IMR-90 (cell line): ENCODE measurements at regions not wholly inside any gene's neighbourhood (a gene's known extent, or its start where the extent isn't known, plus 50 kb on each side); places are given as distances from the start of the nearest gene placed in this dataset.

Experiments
- ATAC-seq: fragments of 200-7000 bp; cut with Tn5 transposase; 2 replicates; pipeline ENCODE4 v1.9.1; 2020; ENCODE audit warnings: low read depth, mild to moderate bottlenecking, moderate library complexity
- BruUV-seq: library from RNA; stranded (reverse); fragments of 400-500 nt; replicated peaks from 2 replicates; lab custom pipeline; 2021; lab: Mats Ljungman, UMichigan
- CTCF ChIA-PET: fragments of 300-600 bp; formaldehyde crosslinking; extraction: SDS; loops from one replicate; lab custom pipeline; 2021; ENCODE audit warnings: antibody characterized with exemption; lab: Yijun Ruan, JAX
- POLR2A ChIA-PET: fragments of 300-600 bp; sonication (Branson Sonifier 250); formaldehyde crosslinking; loops from one replicate; lab custom pipeline; 2022; ENCODE audit warnings: antibody characterized with exemption; ENCODE audit not compliant: unreplicated experiment; lab: Charles Lee
- DNase-seq: peaks from one replicate; pipeline ENCODE4 v3.0.0; 2013
- H2AFZ ChIP-seq: replicated peaks from 2 replicates; pipeline ENCODE3; 2013; ENCODE audit warnings: low read length, mild to moderate bottlenecking; ENCODE audit not compliant: poor library complexity
- H2AK5ac ChIP-seq: 2 replicates; pipeline ENCODE4 v1.6.1; 2013; ENCODE audit warnings: low read depth, low read length, inconsistent platforms
- H2AK9ac ChIP-seq: replicated peaks from 2 replicates; pipeline ENCODE3; 2013; ENCODE audit warnings: mild to moderate bottlenecking, low read depth, low read length, moderate library complexity; ENCODE audit not compliant: poor library complexity
- H2BK120ac ChIP-seq: 2 replicates; pipeline ENCODE4 v1.6.1; 2013; ENCODE audit warnings: low read depth, low read length, inconsistent platforms
- H2BK15ac ChIP-seq: 3 replicates; pipeline ENCODE4 v1.6.1; 2013; ENCODE audit warnings: low read depth, low read length, inconsistent platforms
- H2BK20ac ChIP-seq: 2 replicates; pipeline ENCODE4 v1.6.1; 2013; ENCODE audit warnings: low read depth, mild to moderate bottlenecking, inconsistent platforms, low read length, moderate library complexity
- H2BK5ac ChIP-seq: 2 replicates; pipeline ENCODE4 v1.6.1; 2013; ENCODE audit warnings: mild to moderate bottlenecking, low read depth, low read length, inconsistent platforms; ENCODE audit not compliant: poor library complexity, severe bottlenecking
- H3K14ac ChIP-seq: replicated peaks from 2 replicates; pipeline ENCODE4 v1.6.1; 2013; ENCODE audit warnings: low read depth, low read length, inconsistent platforms
- H3K18ac ChIP-seq: 2 replicates; pipeline ENCODE4 v1.6.1; 2013; ENCODE audit warnings: low read depth, low read length, control low read depth
- H3K23ac ChIP-seq: 2 replicates; pipeline ENCODE4 v1.6.1; 2013; ENCODE audit warnings: low read depth, low read length, inconsistent platforms
- H3K27ac ChIP-seq: 2 replicates; pipeline ENCODE4 v1.5.1; 2013; ENCODE audit warnings: mild to moderate bottlenecking, control low read depth, low read length; ENCODE audit not compliant: insufficient read depth
- H3K27me3 ChIP-seq: 2 replicates; pipeline ENCODE4 v1.6.1; 2013; ENCODE audit warnings: low read length; ENCODE audit not compliant: control insufficient read depth, insufficient read depth
- H3K36me3 ChIP-seq: 2 replicates; pipeline ENCODE4 v1.6.1; 2013; ENCODE audit warnings: low read length, mixed read lengths; ENCODE audit not compliant: control insufficient read depth, insufficient read depth
- H3K4ac ChIP-seq: 2 replicates; pipeline ENCODE4 v1.6.1; 2013; ENCODE audit warnings: low read depth, low read length, inconsistent platforms
- H3K4me1 ChIP-seq: 2 replicates; pipeline ENCODE4 v1.6.1; 2013; ENCODE audit warnings: low read length, mixed read lengths; ENCODE audit not compliant: control insufficient read depth, insufficient read depth
- H3K4me2 ChIP-seq: 2 replicates; pipeline ENCODE4 v1.6.1; 2013; ENCODE audit warnings: low read depth, mild to moderate bottlenecking, control low read depth, low read length, moderate library complexity
- H3K4me3 ChIP-seq: 2 replicates; pipeline ENCODE4 v1.5.1; 2013; ENCODE audit warnings: low read depth, mild to moderate bottlenecking, control low read depth, low read length, moderate library complexity; ENCODE audit not compliant: insufficient read depth
- H3K56ac ChIP-seq: 2 replicates; pipeline ENCODE4 v1.6.1; 2013; ENCODE audit warnings: low read length, inconsistent platforms; ENCODE audit not compliant: insufficient read depth; ENCODE audit errors: extremely low read depth
- H3K79me1 ChIP-seq, 2 experiments: 2 replicates each; pipeline ENCODE4 v1.6.1; 2013; ENCODE audit warnings: low read length in 2 of 2, inconsistent platforms in 1 of 2, low read depth in 1 of 2
- H3K9ac ChIP-seq: 2 replicates; pipeline ENCODE4 v1.6.1; 2013; ENCODE audit warnings: low read depth, low read length, control low read depth
- H3K9me1 ChIP-seq: 2 replicates; pipeline ENCODE4 v1.6.1; 2013; ENCODE audit warnings: low read length, inconsistent platforms; ENCODE audit not compliant: insufficient read depth
- H3K9me3 ChIP-seq: 2 replicates; pipeline ENCODE4 v1.6.1; 2013; ENCODE audit warnings: low read length; ENCODE audit not compliant: control insufficient read depth, insufficient read depth
- H4K20me1 ChIP-seq: 2 replicates; pipeline ENCODE4 v1.6.1; 2013; ENCODE audit warnings: low read length, inconsistent platforms; ENCODE audit not compliant: insufficient read depth
- H4K5ac ChIP-seq: 2 replicates; pipeline ENCODE4 v1.6.1; 2013; ENCODE audit warnings: mild to moderate bottlenecking, low read depth, low read length, control low read depth
- H4K8ac ChIP-seq, 2 experiments: 2 replicates each; pipeline ENCODE4 v1.6.1; 2013; ENCODE audit warnings: low read depth in 2 of 2, low read length in 2 of 2, control low read depth in 1 of 2, inconsistent platforms in 1 of 2
- H4K91ac ChIP-seq: 2 replicates; pipeline ENCODE4 v1.6.1; 2013; ENCODE audit warnings: low read depth, low read length, inconsistent platforms; ENCODE audit not compliant: insufficient read depth
- BHLHE40 ChIP-seq: fragments of 150-350 bp; IDR thresholded peaks from 2 replicates; pipeline ENCODE4 v1.6.1; 2016; ENCODE audit warnings: mild to moderate bottlenecking, low read depth, low read length
- CEBPB ChIP-seq: IDR thresholded peaks from 2 replicates; pipeline ENCODE4 v1.6.1; 2012; ENCODE audit warnings: low read depth, low read length, improper control_type of control experiment
- CHD1 ChIP-seq: IDR thresholded peaks from 2 replicates; pipeline ENCODE4 v1.6.1; 2012; ENCODE audit warnings: low read depth, low read length, improper control_type of control experiment
- CTCF ChIP-seq: conservative IDR thresholded peaks from 2 replicates; pipeline ENCODE4 v1.5.1; 2012; ENCODE audit warnings: mild to moderate bottlenecking, low read depth, low read length, improper control_type of control experiment
- ELK1 ChIP-seq: fragments of 150-350 bp; IDR thresholded peaks from 2 replicates; pipeline ENCODE4 v1.6.1; 2016; ENCODE audit warnings: low read depth, mild to moderate bottlenecking, low read length, moderate library complexity, borderline replicate concordance
- FOS ChIP-seq: fragments of 150-350 bp; IDR thresholded peaks from 2 replicates; pipeline ENCODE4 v1.6.1; 2016; ENCODE audit warnings: low read depth, low read length
- MAFK ChIP-seq: IDR thresholded peaks from 2 replicates; pipeline ENCODE4 v1.6.1; 2012; ENCODE audit warnings: low read depth, low read length, improper control_type of control experiment
- MAZ ChIP-seq: IDR thresholded peaks from 2 replicates; pipeline ENCODE4 v1.6.1; 2012; ENCODE audit warnings: low read depth, mild to moderate bottlenecking, low read length, improper control_type of control experiment, moderate library complexity, borderline replicate concordance
- MXI1 ChIP-seq: IDR thresholded peaks from 2 replicates; pipeline ENCODE4 v1.6.1; 2012; ENCODE audit warnings: low read depth, mild to moderate bottlenecking, low read length, moderate library complexity, borderline replicate concordance
- NFE2L2 ChIP-seq: fragments of 150-350 bp; IDR thresholded peaks from 2 replicates; pipeline ENCODE4 v1.6.1; 2016; ENCODE audit warnings: low read depth, mild to moderate bottlenecking, low read length
- POLR2A ChIP-seq: IDR thresholded peaks from 2 replicates; pipeline ENCODE4 v1.6.1; 2012; ENCODE audit warnings: mild to moderate bottlenecking, low read depth, low read length
- RAD21 ChIP-seq: IDR thresholded peaks from 2 replicates; pipeline ENCODE4 v1.6.1; 2012; ENCODE audit warnings: low read length, improper control_type of control experiment
- RCOR1 ChIP-seq: IDR thresholded peaks from 2 replicates; pipeline ENCODE4 v1.6.1; 2012; ENCODE audit warnings: mild to moderate bottlenecking, low read length, improper control_type of control experiment; ENCODE audit not compliant: insufficient replicate concordance
- RFX5 ChIP-seq: IDR thresholded peaks from 2 replicates; pipeline ENCODE4 v1.8.0; 2012; ENCODE audit warnings: low read depth, mild to moderate bottlenecking, low read length, moderate library complexity
- SMC3 ChIP-seq: fragments of 150-350 bp; IDR thresholded peaks from 2 replicates; pipeline ENCODE4 v1.6.1; 2016; ENCODE audit warnings: low read depth, mild to moderate bottlenecking, antibody characterized with exemption, low read length, moderate library complexity
- USF2 ChIP-seq: fragments of 150-350 bp; IDR thresholded peaks from 2 replicates; pipeline ENCODE4 v1.6.1; 2017; ENCODE audit warnings: mild to moderate bottlenecking, antibody characterized with exemption, low read length, low read depth
- WGBS, 2 experiments: methylation state at CpG; one replicate each; pipeline versions ENCODE4 v1.1.5 to v1.1.7; 2013; ENCODE audit warnings: missing lambda C conversion rate in 2 of 2; ENCODE audit not compliant: insufficient read length in 1 of 2; ENCODE audit errors: extremely low coverage in 2 of 2; 5-methylcytosine and 5-hydroxymethylcytosine counted together
- dilution Hi-C: fragments of 300-500 bp; cut with HindIII; formaldehyde crosslinking; loops from one replicate; pipeline ENCODE4 v1.14.3; 2018; ENCODE audit warnings: low sequenced_read_pairs; ENCODE audit not compliant: unreplicated experiment
- in situ Hi-C: fragments of 300-500 bp; cut with MboI; formaldehyde crosslinking; loops from 3 replicates; pipeline ENCODE4 v1.14.3; 2019; ENCODE audit warnings: low sequenced_read_pairs, inconsistent platforms, mixed read lengths
- intact Hi-C: fragments of 100-400 bp; cut with micrococcal nuclease; formaldehyde crosslinking; loops from 2 replicates; pipeline ENCODE4 v1.10.0; 2022

- Histone ChIP-seq H3K4ac (no peak overlapping the region), H3K27me3 (peaks cover 45% of the 10 kb centered on the region), H3K18ac (no peak overlapping the region), H2BK120ac (no peak overlapping the region), H2BK5ac (no peak overlapping the region), H3K27ac (no peak overlapping the region), H3K36me3 (no peaks in the 10 kb centered on the region), H3K4me2 (no peak overlapping the region), H4K5ac (no peak overlapping the region), H4K91ac (no peak overlapping the region), H3K79me1 (no peaks in the 10 kb centered on the region), H3K9ac (no peak overlapping the region), H3K23ac (no peak overlapping the region), H3K9me1 (no peaks in the 10 kb centered on the region), H2AFZ (no peak overlapping the region), H2AK5ac (no peak overlapping the region), H2BK20ac (no peak overlapping the region), H3K14ac (no peak overlapping the region), H2AK9ac (no peak overlapping the region), H3K4me1 (no peaks in the 10 kb centered on the region), H2BK15ac (no peak overlapping the region), H3K9me3 (no peaks in the 10 kb centered on the region), H3K56ac (no peak overlapping the region), H3K4me3 (no peak overlapping the region), H4K20me1 (no peaks in the 10 kb centered on the region), H4K8ac (no peak overlapping the region)
- no peak for DNase-seq
- TF ChIP-seq POLR2A, result no peak
- TF ChIP-seq MAFK, result no peak
- TF ChIP-seq BHLHE40, result no peak
- no peak for TF ChIP-seq FOS
- TF ChIP-seq CHD1, result no peak
- TF ChIP-seq RCOR1, result no peak
- TF ChIP-seq MXI1, result no peak
- no peak for TF ChIP-seq USF2
- no peak for TF ChIP-seq ELK1
- no peak for TF ChIP-seq NFE2L2
- TF ChIP-seq RAD21, result no peak
- no peak for TF ChIP-seq CTCF
- no peak for TF ChIP-seq CEBPB
- no peak for TF ChIP-seq RFX5
- no peak for TF ChIP-seq SMC3
- no peak for TF ChIP-seq MAZ
- intact Hi-C loops, result no loop called here
- no peak for ATAC-seq
- dilution Hi-C loops, result no loop called here
- in situ Hi-C loops, result no loop called here
- WGBS, 2 experiments, result 60% methylated on average over 2 of the region's 6 CpGs; no CpG with 5 or more reads in 1 of the 2 experiments
- CTCF ChIA-PET, result no interaction called here
- no TSS peak for BruUV-seq
- POLR2A ChIA-PET, result no interaction called here
Measured at GRCh38 chr7:25886387-25887240, 265.4 kb upstream of the NFE2L3 start.
